C4-2B (cell line): ENCODE measurements at regions not wholly inside any gene's neighbourhood (a gene's known extent, or its start where the extent isn't known, plus 50 kb on each side); places are given as distances from the start of the nearest gene placed in this dataset.

Experiments
- ZFX ChIP-seq: fragments of 450-650 bp; IDR thresholded peaks from 2 replicates; pipeline ENCODE4 v1.6.1; 2017
- TF ChIP-seq, protein P1 (sequence below): fragments of 450-650 bp; conservative IDR thresholded peaks from 2 replicates; pipeline ENCODE4 v1.5.1; 2017; ENCODE audit warnings: mild to moderate bottlenecking

- TF ChIP-seq, protein P1, sequence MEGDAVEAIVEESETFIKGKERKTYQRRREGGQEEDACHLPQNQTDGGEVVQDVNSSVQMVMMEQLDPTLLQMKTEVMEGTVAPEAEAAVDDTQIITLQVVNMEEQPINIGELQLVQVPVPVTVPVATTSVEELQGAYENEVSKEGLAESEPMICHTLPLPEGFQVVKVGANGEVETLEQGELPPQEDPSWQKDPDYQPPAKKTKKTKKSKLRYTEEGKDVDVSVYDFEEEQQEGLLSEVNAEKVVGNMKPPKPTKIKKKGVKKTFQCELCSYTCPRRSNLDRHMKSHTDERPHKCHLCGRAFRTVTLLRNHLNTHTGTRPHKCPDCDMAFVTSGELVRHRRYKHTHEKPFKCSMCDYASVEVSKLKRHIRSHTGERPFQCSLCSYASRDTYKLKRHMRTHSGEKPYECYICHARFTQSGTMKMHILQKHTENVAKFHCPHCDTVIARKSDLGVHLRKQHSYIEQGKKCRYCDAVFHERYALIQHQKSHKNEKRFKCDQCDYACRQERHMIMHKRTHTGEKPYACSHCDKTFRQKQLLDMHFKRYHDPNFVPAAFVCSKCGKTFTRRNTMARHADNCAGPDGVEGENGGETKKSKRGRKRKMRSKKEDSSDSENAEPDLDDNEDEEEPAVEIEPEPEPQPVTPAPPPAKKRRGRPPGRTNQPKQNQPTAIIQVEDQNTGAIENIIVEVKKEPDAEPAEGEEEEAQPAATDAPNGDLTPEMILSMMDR = no peak
- no peak for TF ChIP-seq ZFX
These were observed 80.4 kb downstream of the ABCC12 start for GRCh38 chr16:48075398-48075797.
